A673 (cell line): ENCODE measurements at regions not wholly inside any gene's neighbourhood (a gene's known extent, or its start where the extent isn't known, plus 50 kb on each side); places are given as distances from the start of the nearest gene placed in this dataset.

Experiments used
- BruUV-seq: library from RNA; stranded (reverse); fragments of 400-500 nt; replicated peaks from 2 replicates; lab custom pipeline; 2021; lab: Mats Ljungman, UMichigan
- CTCF ChIA-PET: fragments of 300-600 bp; sonication (Branson Sonifier 250); formaldehyde crosslinking; loops from one replicate; lab custom pipeline; 2022; ENCODE audit warnings: antibody characterized with exemption; lab: Charles Lee
- POLR2A ChIA-PET: fragments of 300-600 bp; sonication (Branson Sonifier 250); formaldehyde crosslinking; loops from one replicate; lab custom pipeline; 2022; ENCODE audit warnings: antibody characterized with exemption; ENCODE audit not compliant: low non-redundant PET; lab: Charles Lee
- DNase-seq: peaks from one replicate; pipeline ENCODE4 v3.0.0-alpha.2; 2015; ENCODE audit warnings: low spot score
- H3K27ac ChIP-seq: fragments of 200-600 bp; sonication (generic); 2 replicates; pipeline ENCODE4 v1.5.1; 2016; ENCODE audit warnings: mixed run types, low read depth, mild to moderate bottlenecking, mixed read lengths, antibody characterized with exemption, low read length; ENCODE audit not compliant: poor library complexity, severe bottlenecking
- H3K27me3 ChIP-seq: fragments of 200-600 bp; sonication (generic); replicated peaks from 2 replicates; pipeline ENCODE4 v1.6.1; 2017; ENCODE audit warnings: mixed run types, low read depth, mild to moderate bottlenecking, mixed read lengths, antibody characterized with exemption, low read length; ENCODE audit not compliant: insufficient read depth, poor library complexity
- H3K36me3 ChIP-seq: fragments of 200-600 bp; sonication (generic); 2 replicates; pipeline ENCODE4 v1.6.1; 2016; ENCODE audit warnings: mixed run types, mild to moderate bottlenecking, mixed read lengths, antibody characterized with exemption, low read length; ENCODE audit not compliant: insufficient read depth, poor library complexity, severe bottlenecking
- H3K4me1 ChIP-seq: fragments of 200-600 bp; sonication (generic); 2 replicates; pipeline ENCODE4 v1.6.1; 2017; ENCODE audit warnings: mixed run types, mild to moderate bottlenecking, mixed read lengths, antibody characterized with exemption, low read length; ENCODE audit not compliant: insufficient read depth, poor library complexity, severe bottlenecking
- H3K4me3 ChIP-seq: fragments of 200-600 bp; sonication (generic); 2 replicates; pipeline ENCODE4 v1.5.1; 2016; ENCODE audit warnings: low read depth, mixed run types, mild to moderate bottlenecking, mixed read lengths, low read length; ENCODE audit not compliant: poor library complexity, severe bottlenecking
- H3K9me3 ChIP-seq: fragments of 200-600 bp; sonication (generic); 2 replicates; pipeline ENCODE4 v1.6.1; 2016; ENCODE audit warnings: mixed run types, low read depth, mild to moderate bottlenecking, mixed read lengths, antibody characterized with exemption, low read length; ENCODE audit not compliant: poor library complexity, severe bottlenecking
- CTCF ChIP-seq: fragments of 300-800, 200-600 bp; sonication (generic); conservative IDR thresholded peaks from 2 replicates; pipeline ENCODE4 v1.5.1; 2017; ENCODE audit warnings: low read depth, mild to moderate bottlenecking, antibody characterized with exemption, low read length, moderate library complexity, mixed read lengths
- EZH2 ChIP-seq: fragments of 200-600 bp; sonication (generic); IDR thresholded peaks from 2 replicates; pipeline ENCODE4 v1.6.1; 2017; ENCODE audit warnings: borderline replicate concordance, low read depth, mild to moderate bottlenecking, mixed read lengths, antibody characterized with exemption, low read length; ENCODE audit not compliant: poor library complexity, severe bottlenecking
- intact Hi-C: fragments of 100-400 bp; cut with micrococcal nuclease; formaldehyde crosslinking; loops from one replicate; pipeline ENCODE4 v1.10.0; 2022; ENCODE audit not compliant: unreplicated experiment

- no peak overlapping the region for H3K4me3 ChIP-seq
- POLR2A ChIA-PET, result no interaction called here
- intact Hi-C loops, result loop anchor here (10.0 kb wide), 1 partner anchor 656 kb away; no protein-coding TSS in a partner anchor
Observed at GRCh38 chr5:44868541-44868940, 59.8 kb downstream of the MRPS30 start.

GRCh38 chr5:44869928-44870327, 61.2 kb downstream of the MRPS30 start:
- DNase-seq, result no peak
- no peaks in the 10 kb centered on the region for H3K4me1 ChIP-seq
- no peak overlapping the region for H3K27ac ChIP-seq
- ChIA-PET CTCF (no interaction called here), POLR2A (interaction anchor here (0.7 kb wide), 1 partner anchor 1181 kb away, joined by 29 read pairs; no protein-coding TSS in a partner anchor)
- H3K9me3 ChIP-seq, result no peaks in the 10 kb centered on the region
- intact Hi-C loops, result loop anchor here (10.0 kb wide), 1 partner anchor 655 kb away; no protein-coding TSS in a partner anchor
- H3K36me3 ChIP-seq, result no peaks in the 10 kb centered on the region
- no peaks in the 10 kb centered on the region for H3K27me3 ChIP-seq
- TF ChIP-seq CTCF (no peak), EZH2 (no peak)
- BruUV-seq, result no TSS peak
- no peak overlapping the region for H3K4me3 ChIP-seq

More at GRCh38 chr5:44868541-44868940, 59.8 kb downstream of the MRPS30 start:
- H3K4me1 ChIP-seq, result no peaks in the 10 kb centered on the region
- TF ChIP-seq EZH2 (no peak), CTCF (no peak)
- no peaks in the 10 kb centered on the region for H3K9me3 ChIP-seq
- H3K27me3 ChIP-seq, result no peaks in the 10 kb centered on the region
- no peaks in the 10 kb centered on the region for H3K36me3 ChIP-seq
- no TSS peak for BruUV-seq
- CTCF ChIA-PET, result no interaction called here
- no peak for DNase-seq
- no peak overlapping the region for H3K27ac ChIP-seq

- Histone ChIP-seq H3K27ac (no peak overlapping the region), H3K9me3 (no peaks in the 10 kb centered on the region), H3K27me3 (no peaks in the 10 kb centered on the region), H3K36me3 (no peaks in the 10 kb centered on the region), H3K4me1 (no peaks in the 10 kb centered on the region), H3K4me3 (no peak overlapping the region)
- intact Hi-C loops, result no loop called here
- ChIA-PET POLR2A (interaction anchor here (0.7 kb wide), 1 partner anchor 1181 kb away, joined by 29 read pairs; no protein-coding TSS in a partner anchor), CTCF (no interaction called here)
- BruUV-seq, result no TSS peak
- TF ChIP-seq EZH2, result no peak
- TF ChIP-seq CTCF, result no peak
- DNase-seq, result no peak
Observed at GRCh38 chr5:44870430-44870829, 61.7 kb downstream of the MRPS30 start.
